K562 (cell line): ENCODE measurements at regions not wholly inside any gene's neighbourhood (a gene's known extent, or its start where the extent isn't known, plus 50 kb on each side); places are given as distances from the start of the nearest gene placed in this dataset.

Experiments
- CREB1 ChIP-seq, 2 experiments: sonication (generic) in 1 of 2; formaldehyde crosslinking in 1 of 2; IDR thresholded peaks; 2 replicates each; pipeline versions ENCODE4 v1.6.1 to v1.8.0; 2012 to 2022; ENCODE audit warnings: inconsistent platforms in 1 of 2, mild to moderate bottlenecking in 1 of 2, missing genetic modification reagents in 1 of 2, moderate library complexity in 1 of 2
- HDAC2 ChIP-seq: fragments of 450-650 bp; IDR thresholded peaks from 2 replicates; pipeline ENCODE4 v1.6.1; 2016; ENCODE audit warnings: mild to moderate bottlenecking
- SP1 ChIP-seq: sonication (generic); formaldehyde crosslinking; IDR thresholded peaks from 2 replicates; pipeline ENCODE4 v1.8.1; 2022; ENCODE audit warnings: mild to moderate bottlenecking, missing genetic modification reagents
- TF ChIP-seq, protein P1 (sequence below), 3 experiments: IDR thresholded peaks in 2 of 3; conservative IDR thresholded peaks in 1 of 3; 2 replicates each; pipeline ENCODE4 v1.5.1; 2011 to 2012; ENCODE audit warnings: low read length in 3 of 3, mild to moderate bottlenecking in 3 of 3, control low read depth in 2 of 3, improper control_type of control experiment in 1 of 3, inconsistent platforms in 1 of 3, low read depth in 1 of 3, mixed read lengths in 1 of 3, moderate library complexity in 1 of 3; ENCODE audit not compliant: insufficient read depth in 2 of 3

- TF ChIP-seq HDAC2 (no peak), SP1 (CRISPR knock-in tag) (no peak), CREB1 (IDR thresholded peaks at IDR 0.05) (no peak), CREB1 (CRISPR knock-in tag; IDR thresholded peaks at IDR 0.05) (no peak)
- TF ChIP-seq, protein P1, sequence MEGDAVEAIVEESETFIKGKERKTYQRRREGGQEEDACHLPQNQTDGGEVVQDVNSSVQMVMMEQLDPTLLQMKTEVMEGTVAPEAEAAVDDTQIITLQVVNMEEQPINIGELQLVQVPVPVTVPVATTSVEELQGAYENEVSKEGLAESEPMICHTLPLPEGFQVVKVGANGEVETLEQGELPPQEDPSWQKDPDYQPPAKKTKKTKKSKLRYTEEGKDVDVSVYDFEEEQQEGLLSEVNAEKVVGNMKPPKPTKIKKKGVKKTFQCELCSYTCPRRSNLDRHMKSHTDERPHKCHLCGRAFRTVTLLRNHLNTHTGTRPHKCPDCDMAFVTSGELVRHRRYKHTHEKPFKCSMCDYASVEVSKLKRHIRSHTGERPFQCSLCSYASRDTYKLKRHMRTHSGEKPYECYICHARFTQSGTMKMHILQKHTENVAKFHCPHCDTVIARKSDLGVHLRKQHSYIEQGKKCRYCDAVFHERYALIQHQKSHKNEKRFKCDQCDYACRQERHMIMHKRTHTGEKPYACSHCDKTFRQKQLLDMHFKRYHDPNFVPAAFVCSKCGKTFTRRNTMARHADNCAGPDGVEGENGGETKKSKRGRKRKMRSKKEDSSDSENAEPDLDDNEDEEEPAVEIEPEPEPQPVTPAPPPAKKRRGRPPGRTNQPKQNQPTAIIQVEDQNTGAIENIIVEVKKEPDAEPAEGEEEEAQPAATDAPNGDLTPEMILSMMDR (IDR thresholded peaks at IDR 0.05 in 2 of 3, conservative IDR thresholded peaks at IDR 0.05 in 1 of 3; ENCODE audit: insufficient read depth in 2 of 3, low read depth in 1 of 3, low read length in 3 of 3): no peak
Observed at GRCh38 chr5:89129941-89130340, 247.0 kb upstream of the MEF2C start.
